ENCODE measurements at regions not wholly inside any gene's neighbourhood (a gene's known extent, or its start where the extent isn't known, plus 50 kb on each side); places are given as distances from the start of the nearest gene placed in this dataset.

DNA sequence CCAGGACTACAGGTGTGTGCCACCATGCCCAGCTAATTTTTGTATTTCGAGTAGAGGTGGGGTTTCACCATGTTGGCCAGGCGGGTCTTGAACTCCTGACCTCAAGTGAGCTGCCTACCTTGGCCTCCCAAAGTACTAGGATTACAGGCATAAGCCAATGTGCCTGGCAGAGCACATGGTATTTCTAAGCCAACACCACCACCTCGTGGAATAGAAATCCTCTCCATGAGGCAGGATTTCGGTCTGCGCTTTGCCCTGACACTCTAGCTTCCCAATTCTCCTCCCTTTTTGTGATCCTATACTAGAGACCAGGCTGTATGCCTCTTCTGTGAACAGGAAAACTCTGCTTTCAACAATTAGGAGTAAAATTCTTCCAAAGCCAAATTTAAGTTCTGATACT is 372.2 kb downstream of the VGLL3 start:
- no peak for TF ChIP-seq HNF4A (conservative IDR thresholded peaks at IDR 0.05)
- TF ChIP-seq, protein P1, sequence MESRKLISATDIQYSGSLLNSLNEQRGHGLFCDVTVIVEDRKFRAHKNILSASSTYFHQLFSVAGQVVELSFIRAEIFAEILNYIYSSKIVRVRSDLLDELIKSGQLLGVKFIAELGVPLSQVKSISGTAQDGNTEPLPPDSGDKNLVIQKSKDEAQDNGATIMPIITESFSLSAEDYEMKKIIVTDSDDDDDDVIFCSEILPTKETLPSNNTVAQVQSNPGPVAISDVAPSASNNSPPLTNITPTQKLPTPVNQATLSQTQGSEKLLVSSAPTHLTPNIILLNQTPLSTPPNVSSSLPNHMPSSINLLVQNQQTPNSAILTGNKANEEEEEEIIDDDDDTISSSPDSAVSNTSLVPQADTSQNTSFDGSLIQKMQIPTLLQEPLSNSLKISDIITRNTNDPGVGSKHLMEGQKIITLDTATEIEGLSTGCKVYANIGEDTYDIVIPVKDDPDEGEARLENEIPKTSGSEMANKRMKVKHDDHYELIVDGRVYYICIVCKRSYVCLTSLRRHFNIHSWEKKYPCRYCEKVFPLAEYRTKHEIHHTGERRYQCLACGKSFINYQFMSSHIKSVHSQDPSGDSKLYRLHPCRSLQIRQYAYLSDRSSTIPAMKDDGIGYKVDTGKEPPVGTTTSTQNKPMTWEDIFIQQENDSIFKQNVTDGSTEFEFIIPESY (IDR thresholded peaks at IDR 0.05): no peak
- TF ChIP-seq, protein P2, sequence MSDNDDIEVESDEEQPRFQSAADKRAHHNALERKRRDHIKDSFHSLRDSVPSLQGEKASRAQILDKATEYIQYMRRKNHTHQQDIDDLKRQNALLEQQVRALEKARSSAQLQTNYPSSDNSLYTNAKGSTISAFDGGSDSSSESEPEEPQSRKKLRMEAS (IDR thresholded peaks at IDR 0.05): no peak
- TF ChIP-seq YY1 (IDR thresholded peaks at IDR 0.05): no peak
- no peak for TF ChIP-seq JUND (IDR thresholded peaks at IDR 0.05)
- TF ChIP-seq TAF1 (conservative IDR thresholded peaks at IDR 0.05): no peak
- no peak for TF ChIP-seq EGR1 (IDR thresholded peaks at IDR 0.05; ENCODE audit: low read depth in 2 of 2)
- TF ChIP-seq, protein P3, sequence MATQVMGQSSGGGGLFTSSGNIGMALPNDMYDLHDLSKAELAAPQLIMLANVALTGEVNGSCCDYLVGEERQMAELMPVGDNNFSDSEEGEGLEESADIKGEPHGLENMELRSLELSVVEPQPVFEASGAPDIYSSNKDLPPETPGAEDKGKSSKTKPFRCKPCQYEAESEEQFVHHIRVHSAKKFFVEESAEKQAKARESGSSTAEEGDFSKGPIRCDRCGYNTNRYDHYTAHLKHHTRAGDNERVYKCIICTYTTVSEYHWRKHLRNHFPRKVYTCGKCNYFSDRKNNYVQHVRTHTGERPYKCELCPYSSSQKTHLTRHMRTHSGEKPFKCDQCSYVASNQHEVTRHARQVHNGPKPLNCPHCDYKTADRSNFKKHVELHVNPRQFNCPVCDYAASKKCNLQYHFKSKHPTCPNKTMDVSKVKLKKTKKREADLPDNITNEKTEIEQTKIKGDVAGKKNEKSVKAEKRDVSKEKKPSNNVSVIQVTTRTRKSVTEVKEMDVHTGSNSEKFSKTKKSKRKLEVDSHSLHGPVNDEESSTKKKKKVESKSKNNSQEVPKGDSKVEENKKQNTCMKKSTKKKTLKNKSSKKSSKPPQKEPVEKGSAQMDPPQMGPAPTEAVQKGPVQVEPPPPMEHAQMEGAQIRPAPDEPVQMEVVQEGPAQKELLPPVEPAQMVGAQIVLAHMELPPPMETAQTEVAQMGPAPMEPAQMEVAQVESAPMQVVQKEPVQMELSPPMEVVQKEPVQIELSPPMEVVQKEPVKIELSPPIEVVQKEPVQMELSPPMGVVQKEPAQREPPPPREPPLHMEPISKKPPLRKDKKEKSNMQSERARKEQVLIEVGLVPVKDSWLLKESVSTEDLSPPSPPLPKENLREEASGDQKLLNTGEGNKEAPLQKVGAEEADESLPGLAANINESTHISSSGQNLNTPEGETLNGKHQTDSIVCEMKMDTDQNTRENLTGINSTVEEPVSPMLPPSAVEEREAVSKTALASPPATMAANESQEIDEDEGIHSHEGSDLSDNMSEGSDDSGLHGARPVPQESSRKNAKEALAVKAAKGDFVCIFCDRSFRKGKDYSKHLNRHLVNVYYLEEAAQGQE (IDR thresholded peaks at IDR 0.05): no peak
- TF ChIP-seq FOXA2 (IDR thresholded peaks at IDR 0.05): no peak
- no peak for TF ChIP-seq RAD21 (IDR thresholded peaks at IDR 0.05)
- no peaks in the 10 kb centered on the region for H3K4me1 ChIP-seq (ENCODE audit: control insufficient read depth in 4 of 4, insufficient read depth in 4 of 4, low read length in 3 of 4)
- H3K36me3 ChIP-seq (ENCODE audit: control insufficient read depth in 4 of 4, insufficient read depth in 3 of 4, low read depth in 1 of 4, low read length in 3 of 4): no peaks in the 10 kb centered on the region
- H3K27me3 ChIP-seq (ENCODE audit: control insufficient read depth in 4 of 4, insufficient read depth in 4 of 4, low read length in 3 of 4): no peaks in the 10 kb centered on the region
- no peak overlapping the region for H3K4me3 ChIP-seq (ENCODE audit: low read depth in 1 of 3, low read length in 3 of 3)
- WGBS: 62% methylated on average over 5 of the region's 5 CpGs
- H3K9ac ChIP-seq (ENCODE audit: low read depth in 1 of 2, low read length in 2 of 2): no peak overlapping the region
- H3K9me3 ChIP-seq (ENCODE audit: control insufficient read depth in 4 of 4, low read length in 3 of 4): peaks cover 0 to 2% (median 0%) of the 10 kb centered on the region in 4 donors
- H3K27ac ChIP-seq (ENCODE audit: low read depth in 1 of 2, low read length in 2 of 2): no peak overlapping the region
- no peak for DNase-seq (ENCODE audit: low spot score)

DNA sequence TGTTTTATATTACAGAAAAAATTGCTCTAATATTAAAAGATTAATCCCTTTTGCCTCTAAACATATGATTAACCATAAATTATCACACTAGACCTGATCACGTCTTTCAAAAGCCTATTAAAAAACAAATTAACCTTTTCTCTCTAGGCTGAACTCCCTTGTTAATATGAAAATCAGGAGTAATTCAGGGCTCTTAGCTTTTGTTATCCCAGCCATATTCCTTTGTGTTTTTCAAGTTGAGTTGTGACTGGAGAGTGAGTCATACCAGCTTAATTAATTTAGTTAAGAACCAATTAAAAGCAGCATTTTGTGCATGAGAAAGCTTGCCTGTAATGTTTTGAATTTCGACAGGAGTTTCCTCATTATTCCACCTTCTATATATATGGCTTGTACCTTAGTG is 385.8 kb downstream of the VGLL3 start:
- Histone ChIP-seq H3K9me3 (ENCODE audit: control insufficient read depth in 4 of 4, low read length in 3 of 4) (no peaks in the 10 kb centered on the region), H3K4me3 (ENCODE audit: low read depth in 1 of 3, low read length in 3 of 3) (no peak overlapping the region), H3K36me3 (ENCODE audit: control insufficient read depth in 4 of 4, insufficient read depth in 3 of 4, low read depth in 1 of 4, low read length in 3 of 4) (no peaks in the 10 kb centered on the region), H3K4me1 (ENCODE audit: control insufficient read depth in 4 of 4, insufficient read depth in 4 of 4, low read length in 3 of 4) (no peaks in the 10 kb centered on the region), H3K27me3 (ENCODE audit: control insufficient read depth in 4 of 4, insufficient read depth in 4 of 4, low read length in 3 of 4) (no peaks in the 10 kb centered on the region), H3K27ac (ENCODE audit: low read depth in 1 of 2, low read length in 2 of 2) (no peak overlapping the region), H3K9ac (ENCODE audit: low read depth in 1 of 2, low read length in 2 of 2) (no peak overlapping the region)
- DNase-seq (ENCODE audit: low spot score): no peak
- TF ChIP-seq, protein P4, sequence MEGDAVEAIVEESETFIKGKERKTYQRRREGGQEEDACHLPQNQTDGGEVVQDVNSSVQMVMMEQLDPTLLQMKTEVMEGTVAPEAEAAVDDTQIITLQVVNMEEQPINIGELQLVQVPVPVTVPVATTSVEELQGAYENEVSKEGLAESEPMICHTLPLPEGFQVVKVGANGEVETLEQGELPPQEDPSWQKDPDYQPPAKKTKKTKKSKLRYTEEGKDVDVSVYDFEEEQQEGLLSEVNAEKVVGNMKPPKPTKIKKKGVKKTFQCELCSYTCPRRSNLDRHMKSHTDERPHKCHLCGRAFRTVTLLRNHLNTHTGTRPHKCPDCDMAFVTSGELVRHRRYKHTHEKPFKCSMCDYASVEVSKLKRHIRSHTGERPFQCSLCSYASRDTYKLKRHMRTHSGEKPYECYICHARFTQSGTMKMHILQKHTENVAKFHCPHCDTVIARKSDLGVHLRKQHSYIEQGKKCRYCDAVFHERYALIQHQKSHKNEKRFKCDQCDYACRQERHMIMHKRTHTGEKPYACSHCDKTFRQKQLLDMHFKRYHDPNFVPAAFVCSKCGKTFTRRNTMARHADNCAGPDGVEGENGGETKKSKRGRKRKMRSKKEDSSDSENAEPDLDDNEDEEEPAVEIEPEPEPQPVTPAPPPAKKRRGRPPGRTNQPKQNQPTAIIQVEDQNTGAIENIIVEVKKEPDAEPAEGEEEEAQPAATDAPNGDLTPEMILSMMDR (IDR thresholded peaks at IDR 0.05; ENCODE audit: low read depth, low read length, missing input control): no peak
- TF ChIP-seq HNF4A (conservative IDR thresholded peaks at IDR 0.05) (no peak), GABPA (IDR thresholded peaks at IDR 0.05 in 1 of 2, conservative IDR thresholded peaks at IDR 0.05 in 1 of 2) (no peak), TAF1 (conservative IDR thresholded peaks at IDR 0.05) (no peak), JUND (IDR thresholded peaks at IDR 0.05) (no peak), HNF4G (IDR thresholded peaks at IDR 0.05) (no peak), FOXA2 (IDR thresholded peaks at IDR 0.05) (no peak), YY1 (IDR thresholded peaks at IDR 0.05) (no peak)
- TF ChIP-seq, protein P5, sequence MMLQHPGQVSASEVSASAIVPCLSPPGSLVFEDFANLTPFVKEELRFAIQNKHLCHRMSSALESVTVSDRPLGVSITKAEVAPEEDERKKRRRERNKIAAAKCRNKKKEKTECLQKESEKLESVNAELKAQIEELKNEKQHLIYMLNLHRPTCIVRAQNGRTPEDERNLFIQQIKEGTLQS (IDR thresholded peaks at IDR 0.05): no peak
- 43% methylated on average over 2 of the region's 2 CpGs for WGBS
